PFSK-1 (cell line): ENCODE measurements at regions not wholly inside any gene's neighbourhood (a gene's known extent, or its start where the extent isn't known, plus 50 kb on each side); places are given as distances from the start of the nearest gene placed in this dataset.

Experiments
- FOXP2 ChIP-seq: optimal IDR thresholded peaks from 2 replicates; pipeline ENCODE3; 2011; ENCODE audit warnings: borderline replicate concordance, control low read depth, inconsistent platforms; ENCODE audit not compliant: insufficient read depth; ENCODE audit errors: extremely low read length, extremely low read depth
- POLR2AphosphoS5 ChIP-seq: IDR thresholded peaks from 2 replicates; pipeline ENCODE4 v1.6.1; 2012; ENCODE audit warnings: low read depth, mild to moderate bottlenecking, control low read depth, low read length, moderate library complexity
- TAF1 ChIP-seq: IDR thresholded peaks from 2 replicates; pipeline ENCODE4 v1.6.1; 2012; ENCODE audit warnings: low read length, control low read depth, borderline replicate concordance; ENCODE audit not compliant: insufficient read depth
- TF ChIP-seq, protein P1 (sequence below), 2 experiments: IDR thresholded peaks; 2 replicates each; pipeline versions ENCODE4 v1.6.1 to v1.8.0; 2011 to 2012; ENCODE audit warnings: low read depth in 2 of 2, low read length in 2 of 2, control low read depth in 1 of 2, inconsistent platforms in 1 of 2, mild to moderate bottlenecking in 1 of 2, moderate library complexity in 1 of 2; ENCODE audit not compliant: insufficient read depth in 1 of 2

- TF ChIP-seq, protein P1, sequence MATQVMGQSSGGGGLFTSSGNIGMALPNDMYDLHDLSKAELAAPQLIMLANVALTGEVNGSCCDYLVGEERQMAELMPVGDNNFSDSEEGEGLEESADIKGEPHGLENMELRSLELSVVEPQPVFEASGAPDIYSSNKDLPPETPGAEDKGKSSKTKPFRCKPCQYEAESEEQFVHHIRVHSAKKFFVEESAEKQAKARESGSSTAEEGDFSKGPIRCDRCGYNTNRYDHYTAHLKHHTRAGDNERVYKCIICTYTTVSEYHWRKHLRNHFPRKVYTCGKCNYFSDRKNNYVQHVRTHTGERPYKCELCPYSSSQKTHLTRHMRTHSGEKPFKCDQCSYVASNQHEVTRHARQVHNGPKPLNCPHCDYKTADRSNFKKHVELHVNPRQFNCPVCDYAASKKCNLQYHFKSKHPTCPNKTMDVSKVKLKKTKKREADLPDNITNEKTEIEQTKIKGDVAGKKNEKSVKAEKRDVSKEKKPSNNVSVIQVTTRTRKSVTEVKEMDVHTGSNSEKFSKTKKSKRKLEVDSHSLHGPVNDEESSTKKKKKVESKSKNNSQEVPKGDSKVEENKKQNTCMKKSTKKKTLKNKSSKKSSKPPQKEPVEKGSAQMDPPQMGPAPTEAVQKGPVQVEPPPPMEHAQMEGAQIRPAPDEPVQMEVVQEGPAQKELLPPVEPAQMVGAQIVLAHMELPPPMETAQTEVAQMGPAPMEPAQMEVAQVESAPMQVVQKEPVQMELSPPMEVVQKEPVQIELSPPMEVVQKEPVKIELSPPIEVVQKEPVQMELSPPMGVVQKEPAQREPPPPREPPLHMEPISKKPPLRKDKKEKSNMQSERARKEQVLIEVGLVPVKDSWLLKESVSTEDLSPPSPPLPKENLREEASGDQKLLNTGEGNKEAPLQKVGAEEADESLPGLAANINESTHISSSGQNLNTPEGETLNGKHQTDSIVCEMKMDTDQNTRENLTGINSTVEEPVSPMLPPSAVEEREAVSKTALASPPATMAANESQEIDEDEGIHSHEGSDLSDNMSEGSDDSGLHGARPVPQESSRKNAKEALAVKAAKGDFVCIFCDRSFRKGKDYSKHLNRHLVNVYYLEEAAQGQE (IDR thresholded peaks at IDR 0.05; ENCODE audit: insufficient read depth in 1 of 2, low read depth in 2 of 2, low read length in 2 of 2), result no peak
- no peak for TF ChIP-seq POLR2AphosphoS5
- TF ChIP-seq TAF1, result no peak
- no peak for TF ChIP-seq FOXP2
Measured at GRCh38 chr3:124628863-124629262, 101.4 kb upstream of the UMPS start.
